Breast epithelium (tissue), 4 donors: ENCODE measurements at regions not wholly inside any gene's neighbourhood (a gene's known extent, or its start where the extent isn't known, plus 50 kb on each side); places are given as distances from the start of the nearest gene placed in this dataset.

Experiments used
- DNase-seq, 2 donors: peaks; one replicate each; pipeline ENCODE4 v3.0.0-alpha.2; 2019; ENCODE audit warnings: low spot score in 2 of 2
- H3K27ac ChIP-seq, 2 donors: fragments of 200-600 bp; sonication (generic) in 1 of 2; one replicate each; pipeline ENCODE4 v1.5.1; 2016 to 2019; ENCODE audit warnings: mild to moderate bottlenecking in 1 of 2
- H3K27me3 ChIP-seq, 2 donors: fragments of 200-600 bp; sonication (generic) in 1 of 2; one replicate each; pipeline versions ENCODE4 v1.5.1 to v1.6.0; 2017 to 2019; ENCODE audit warnings: control low read depth in 1 of 2, mild to moderate bottlenecking in 1 of 2
- H3K36me3 ChIP-seq: fragments of 200-600 bp; one replicate; pipeline ENCODE4 v1.5.1; 2019
- H3K4me1 ChIP-seq, 2 donors: fragments of 200-600 bp; sonication (generic); one replicate each; pipeline ENCODE4 v1.5.1; 2016 to 2019; ENCODE audit warnings: control low read depth in 1 of 2
- H3K4me3 ChIP-seq, 3 donors: fragments of 200-600 bp; sonication (generic); 1 replicate in 2 of 3; 2 replicates in 1 of 3; pipeline ENCODE4 v1.5.1; 2016 to 2019; ENCODE audit warnings: mild to moderate bottlenecking in 3 of 3, moderate library complexity in 2 of 3
- H3K9me3 ChIP-seq, 2 donors: fragments of 200-600 bp; sonication (generic) in 1 of 2; one replicate each; pipeline ENCODE4 v1.5.1; 2016 to 2019; ENCODE audit warnings: control low read depth in 1 of 2
- CTCF ChIP-seq, 3 donors: fragments of 450-650 bp; IDR thresholded peaks; one replicate each; pipeline ENCODE4 v1.5.1; 2016 to 2017; ENCODE audit warnings: antibody characterized with exemption in 3 of 3, mild to moderate bottlenecking in 3 of 3, moderate library complexity in 3 of 3
- POLR2A ChIP-seq: fragments of 450-650 bp; IDR thresholded peaks from one replicate; pipeline ENCODE4 v1.6.1; 2016; ENCODE audit warnings: antibody characterized with exemption, mild to moderate bottlenecking, moderate library complexity
- POLR2AphosphoS5 ChIP-seq, 3 donors: sonication (generic); formaldehyde crosslinking; IDR thresholded peaks; one replicate each; pipeline ENCODE4 v1.6.1; 2017; ENCODE audit warnings: antibody characterized with exemption in 3 of 3
- intact Hi-C: fragments of 100-400 bp; cut with DNase I; formaldehyde crosslinking; loops from one replicate; pipeline ENCODE4 v1.15.1; 2023; ENCODE audit warnings: low total_unique reads

GRCh38 chr1:181406989-181407388 lies 76.3 kb upstream of the CACNA1E start:
- Histone ChIP-seq H3K4me1 (no peaks in the 10 kb centered on the region), H3K36me3 (no peaks in the 10 kb centered on the region), H3K27me3 (peaks cover 0 to 5% of the 10 kb centered on the region in 2 donors), H3K9me3 (no peaks in the 10 kb centered on the region), H3K4me3 (no peak overlapping the region), H3K27ac (no peak overlapping the region)
- no peak for DNase-seq
- no peak for TF ChIP-seq POLR2AphosphoS5 (IDR thresholded peaks at IDR 0.05)
- no peak for TF ChIP-seq POLR2A
- TF ChIP-seq CTCF (IDR thresholded peaks at IDR 0.05): no peak
- intact Hi-C loops: no loop called here

GRCh38 chr1:181409981-181410380 lies 73.3 kb upstream of the CACNA1E start:
- TF ChIP-seq POLR2A (no peak), CTCF (IDR thresholded peaks at IDR 0.05) (no peak), POLR2AphosphoS5 (IDR thresholded peaks at IDR 0.05) (no peak)
- intact Hi-C loops: no loop called here
- H3K27ac ChIP-seq: no peak overlapping the region
- no peaks in the 10 kb centered on the region for H3K36me3 ChIP-seq
- H3K27me3 ChIP-seq: peaks cover 0 to 5% of the 10 kb centered on the region in 2 donors
- DNase-seq: no peak
- no peak overlapping the region for H3K4me3 ChIP-seq
- H3K4me1 ChIP-seq: no peaks in the 10 kb centered on the region
- H3K9me3 ChIP-seq: peaks cover 0 to 2% of the 10 kb centered on the region in 2 donors

- H3K27me3 ChIP-seq: peaks cover 0 to 5% of the 10 kb centered on the region in 2 donors
- H3K27ac ChIP-seq: no peak overlapping the region
- H3K4me1 ChIP-seq: no peaks in the 10 kb centered on the region
- H3K36me3 ChIP-seq: no peaks in the 10 kb centered on the region
- DNase-seq: no peak
- H3K9me3 ChIP-seq: peaks cover 0 to 2% of the 10 kb centered on the region in 2 donors
- intact Hi-C loops: no loop called here
- no peak overlapping the region for H3K4me3 ChIP-seq
- TF ChIP-seq POLR2AphosphoS5 (IDR thresholded peaks at IDR 0.05) (no peak), POLR2A (no peak), CTCF (IDR thresholded peaks at IDR 0.05) (no peak)
Observed at GRCh38 chr1:181412746-181413145, 70.6 kb upstream of the CACNA1E start.

GRCh38 chr1:181413195-181413815 lies 70.0 kb upstream of the CACNA1E start:
- no peak for DNase-seq
- TF ChIP-seq POLR2A (no peak), CTCF (IDR thresholded peaks at IDR 0.05) (no peak), POLR2AphosphoS5 (IDR thresholded peaks at IDR 0.05) (no peak)
- no peak overlapping the region for H3K4me3 ChIP-seq

GRCh38 chr1:181413836-181414235 lies 69.5 kb upstream of the CACNA1E start:
- TF ChIP-seq POLR2AphosphoS5 (IDR thresholded peaks at IDR 0.05) (no peak), CTCF (IDR thresholded peaks at IDR 0.05) (no peak), POLR2A (no peak)
- DNase-seq: no peak
- Histone ChIP-seq H3K4me3 (no peak overlapping the region), H3K36me3 (no peaks in the 10 kb centered on the region), H3K27me3 (peaks cover 0 to 5% of the 10 kb centered on the region in 2 donors), H3K27ac (no peak overlapping the region), H3K9me3 (peaks cover 0 to 2% of the 10 kb centered on the region in 2 donors), H3K4me1 (no peaks in the 10 kb centered on the region)
- intact Hi-C loops: no loop called here

More at GRCh38 chr1:181413195-181413815, 70.0 kb upstream of the CACNA1E start:
- Histone ChIP-seq H3K27ac (no peak overlapping the region), H3K36me3 (no peaks in the 10 kb centered on the region), H3K4me1 (no peaks in the 10 kb centered on the region), H3K9me3 (peaks cover 0 to 2% of the 10 kb centered on the region in 2 donors), H3K27me3 (peaks cover 0 to 5% of the 10 kb centered on the region in 2 donors)
- intact Hi-C loops: no loop called here
